Neural progenitor cell (in vitro differentiated cells): ENCODE measurements at regions not wholly inside any gene's neighbourhood (a gene's known extent, or its start where the extent isn't known, plus 50 kb on each side); places are given as distances from the start of the nearest gene placed in this dataset.

Source experiments
- DNase-seq: peaks from one replicate; pipeline ENCODE4 v3.0.0-alpha.2; 2016; ENCODE audit warnings: low spot score
- H2AFZ ChIP-seq: fragments of 200-600 bp; sonication (generic); replicated peaks from 2 replicates; pipeline ENCODE4 v1.6.1; 2016; ENCODE audit warnings: antibody characterized with exemption
- H3F3A ChIP-seq: fragments of 200-600 bp; sonication (generic); 2 replicates; pipeline ENCODE4 v1.6.1; 2016; ENCODE audit warnings: antibody characterized with exemption, low read depth
- H3K27ac ChIP-seq: fragments of 200-600 bp; sonication (generic); 2 replicates; pipeline ENCODE4 v1.5.1; 2016; ENCODE audit warnings: mild to moderate bottlenecking
- H3K27me3 ChIP-seq: fragments of 200-600 bp; sonication (generic); 2 replicates; pipeline ENCODE4 v1.6.1; 2016; ENCODE audit warnings: mild to moderate bottlenecking, moderate library complexity
- H3K36me3 ChIP-seq: fragments of 200-600 bp; sonication (generic); 2 replicates; pipeline ENCODE4 v1.5.1; 2016
- H3K4me1 ChIP-seq: fragments of 200-600 bp; sonication (generic); 2 replicates; pipeline ENCODE4 v1.6.1; 2016; ENCODE audit warnings: mixed run types
- H3K4me2 ChIP-seq: fragments of 200-600 bp; sonication (generic); 2 replicates; pipeline ENCODE4 v1.6.1; 2016
- H3K4me3 ChIP-seq: fragments of 200-600 bp; sonication (generic); 2 replicates; pipeline ENCODE4 v1.5.1; 2016
- H3K79me2 ChIP-seq: fragments of 200-600 bp; sonication (generic); 2 replicates; pipeline ENCODE4 v1.6.1; 2016; ENCODE audit warnings: low read depth
- H3K9ac ChIP-seq: fragments of 200-600 bp; sonication (generic); 2 replicates; pipeline ENCODE4 v1.6.1; 2016
- H3K9me3 ChIP-seq: fragments of 200-600 bp; sonication (generic); 2 replicates; pipeline ENCODE4 v1.5.1; 2016; ENCODE audit warnings: low read depth
- H4K20me1 ChIP-seq: fragments of 200-600 bp; sonication (generic); 2 replicates; pipeline ENCODE4 v1.6.1; 2016; ENCODE audit warnings: low read depth
- H3K27ac Mint-ChIP-seq: 3 replicates; pipeline ENCODE4 v1.8.0; 2021; ENCODE audit warnings: mixed read lengths
- H3K27me3 Mint-ChIP-seq: 2 replicates; pipeline ENCODE4 v1.8.0; 2022; ENCODE audit warnings: low read depth, mild to moderate bottlenecking, inconsistent platforms, moderate library complexity, mixed read lengths; ENCODE audit not compliant: insufficient read depth
- H3K36me3 Mint-ChIP-seq: 3 replicates; pipeline ENCODE4 v1.8.0; 2021; ENCODE audit warnings: mixed read lengths
- H3K4me1 Mint-ChIP-seq: 3 replicates; pipeline ENCODE4 v1.8.0; 2021; ENCODE audit warnings: mixed read lengths
- H3K4me3 Mint-ChIP-seq: 3 replicates; pipeline ENCODE4 v1.8.0; 2021; ENCODE audit warnings: mild to moderate bottlenecking, moderate library complexity, mixed read lengths
- H3K9me3 Mint-ChIP-seq: 3 replicates; pipeline ENCODE4 v1.8.0; 2020; ENCODE audit warnings: mixed read lengths
- CTCF ChIP-seq: fragments of 200-600 bp; sonication (generic); IDR thresholded peaks from 2 replicates; pipeline ENCODE4 v1.5.1; 2017; ENCODE audit warnings: antibody characterized with exemption, mild to moderate bottlenecking
- EZH2 ChIP-seq: fragments of 200-600 bp; sonication (generic); IDR thresholded peaks from 2 replicates; pipeline ENCODE4 v1.6.1; 2017; ENCODE audit warnings: antibody characterized with exemption, mild to moderate bottlenecking, moderate library complexity
- EZH2phosphoT487 ChIP-seq: fragments of 200-600 bp; sonication (generic); IDR thresholded peaks from 2 replicates; pipeline ENCODE4 v1.6.1; 2017; ENCODE audit warnings: antibody characterized with exemption

- H3K4me1 Mint-ChIP-seq, result peaks cover 25% of the 10 kb centered on the region
- DNase-seq, result no peak
- peaks cover 19% of the 10 kb centered on the region for H3K9me3 Mint-ChIP-seq
- H3K4me3 Mint-ChIP-seq, result no peak overlapping the region
- Histone ChIP-seq H3K27ac (no peak overlapping the region), H3K4me2 (no peak overlapping the region), H3K9me3 (no peaks in the 10 kb centered on the region), H4K20me1 (no peaks in the 10 kb centered on the region), H3K4me3 (no peak overlapping the region), H3F3A (peaks cover 28% of the 10 kb centered on the region), H3K4me1 (peaks cover 34% of the 10 kb centered on the region), H3K27me3 (no peaks in the 10 kb centered on the region), H3K36me3 (no peaks in the 10 kb centered on the region), H3K9ac (no peak overlapping the region), H3K79me2 (no peaks in the 10 kb centered on the region), H2AFZ (no peak overlapping the region)
- peaks cover 4% of the 10 kb centered on the region for H3K27me3 Mint-ChIP-seq
- H3K36me3 Mint-ChIP-seq, result no peaks in the 10 kb centered on the region
- no peak overlapping the region for H3K27ac Mint-ChIP-seq
- TF ChIP-seq EZH2 (no peak), EZH2phosphoT487 (no peak), CTCF (no peak)
Observed at GRCh38 chr16:59326955-59327354, 592.8 kb upstream of the GOT2 start.

- no peak overlapping the region for H3K4me3 Mint-ChIP-seq
- peaks cover 27% of the 10 kb centered on the region for H3K4me1 ChIP-seq
- no peak overlapping the region for H2AFZ ChIP-seq
- H3K79me2 ChIP-seq, result no peaks in the 10 kb centered on the region
- peaks cover 11% of the 10 kb centered on the region for H3F3A ChIP-seq
- no peaks in the 10 kb centered on the region for H3K9me3 ChIP-seq
- H3K27ac Mint-ChIP-seq, result no peak overlapping the region
- H3K4me1 Mint-ChIP-seq, result peaks cover 23% of the 10 kb centered on the region
- no peak overlapping the region for H3K27ac ChIP-seq
- no peak overlapping the region for H3K4me3 ChIP-seq
- no peaks in the 10 kb centered on the region for H3K36me3 ChIP-seq
- peaks cover 2% of the 10 kb centered on the region for H3K27me3 Mint-ChIP-seq
- H3K4me2 ChIP-seq, result no peak overlapping the region
- H4K20me1 ChIP-seq, result no peaks in the 10 kb centered on the region
- H3K9ac ChIP-seq, result no peak overlapping the region
- H3K9me3 Mint-ChIP-seq, result peaks cover 15% of the 10 kb centered on the region
- DNase-seq, result no peak
- no peaks in the 10 kb centered on the region for H3K36me3 Mint-ChIP-seq
- H3K27me3 ChIP-seq, result no peaks in the 10 kb centered on the region
- TF ChIP-seq EZH2phosphoT487 (no peak), EZH2 (no peak), CTCF (no peak)
Observed at GRCh38 chr16:59324462-59324861, 590.3 kb upstream of the GOT2 start.

- H3K9ac ChIP-seq, result no peak overlapping the region
Observed at GRCh38 chr16:59320657-59321056, 586.5 kb upstream of the GOT2 start.

More at GRCh38 chr16:59320657-59321056, 586.5 kb upstream of the GOT2 start:
- no peak overlapping the region for H3K4me3 Mint-ChIP-seq
- no peaks in the 10 kb centered on the region for H3K79me2 ChIP-seq
- TF ChIP-seq CTCF (no peak), EZH2phosphoT487 (no peak), EZH2 (no peak)
- no peak for DNase-seq
- peaks cover 8% of the 10 kb centered on the region for H3K4me1 Mint-ChIP-seq
- peaks cover 16% of the 10 kb centered on the region for H3K4me1 ChIP-seq
- H3K36me3 Mint-ChIP-seq, result no peaks in the 10 kb centered on the region
- no peak overlapping the region for H3K4me3 ChIP-seq
- H3K36me3 ChIP-seq, result no peaks in the 10 kb centered on the region
- H2AFZ ChIP-seq, result no peak overlapping the region
- H3K27me3 Mint-ChIP-seq, result peaks cover 2% of the 10 kb centered on the region
- no peak overlapping the region for H3K27ac Mint-ChIP-seq
- peaks cover 2% of the 10 kb centered on the region for H3K9me3 Mint-ChIP-seq
- H3K4me2 ChIP-seq, result no peak overlapping the region
- H4K20me1 ChIP-seq, result no peaks in the 10 kb centered on the region
- H3K9me3 ChIP-seq, result no peaks in the 10 kb centered on the region
- H3F3A ChIP-seq, result peaks cover 7% of the 10 kb centered on the region
- H3K27ac ChIP-seq, result no peak overlapping the region
- no peaks in the 10 kb centered on the region for H3K27me3 ChIP-seq
